Trophoblast cell (in vitro differentiated cells and primary cell): ENCODE measurements at regions not wholly inside any gene's neighbourhood (a gene's known extent, or its start where the extent isn't known, plus 50 kb on each side); places are given as distances from the start of the nearest gene placed in this dataset.
"Not testable (repeated sequence)": the region's sequence is repeated elsewhere in the genome, so short reads cannot be mapped to it uniquely, and the experiment has no call there.

Experiments
- DNase-seq, 2 donors: peaks; one replicate each; pipeline ENCODE4 v3.0.0-alpha.2; 2016
- H2AFZ ChIP-seq: 2 replicates; pipeline ENCODE4 v1.6.1; 2013; ENCODE audit warnings: low read length, moderate library complexity, mild to moderate bottlenecking; ENCODE audit not compliant: insufficient read depth, poor library complexity
- H2AK5ac ChIP-seq: 2 replicates; pipeline ENCODE4 v1.6.1; 2013; ENCODE audit warnings: mild to moderate bottlenecking, low read length
- H2BK120ac ChIP-seq: 2 replicates; pipeline ENCODE4 v1.6.1; 2013; ENCODE audit warnings: low read length, mild to moderate bottlenecking, moderate library complexity; ENCODE audit not compliant: insufficient read depth, poor library complexity
- H2BK12ac ChIP-seq: 2 replicates; pipeline ENCODE4 v1.6.1; 2013; ENCODE audit warnings: mild to moderate bottlenecking, low read length, moderate library complexity
- H2BK5ac ChIP-seq: 2 replicates; pipeline ENCODE4 v1.6.1; 2013; ENCODE audit warnings: low read length, low read depth, moderate library complexity, mild to moderate bottlenecking; ENCODE audit not compliant: poor library complexity
- H3K14ac ChIP-seq: 2 replicates; pipeline ENCODE4 v1.6.1; 2013; ENCODE audit warnings: mild to moderate bottlenecking, low read length
- H3K18ac ChIP-seq: 2 replicates; pipeline ENCODE4 v1.6.1; 2013; ENCODE audit warnings: mild to moderate bottlenecking, low read length
- H3K23ac ChIP-seq: 2 replicates; pipeline ENCODE4 v1.6.1; 2013; ENCODE audit warnings: low read length
- H3K27ac ChIP-seq: 2 replicates; pipeline ENCODE4 v1.5.1; 2013; ENCODE audit warnings: low read depth, mild to moderate bottlenecking, inconsistent platforms, low read length, moderate library complexity
- H3K27me3 ChIP-seq: 2 replicates; pipeline ENCODE4 v1.6.1; 2013; ENCODE audit warnings: inconsistent platforms, mild to moderate bottlenecking, low read length, moderate library complexity; ENCODE audit not compliant: insufficient read depth
- H3K36me3 ChIP-seq, 2 experiments: 1 replicate in 1 of 2; 2 replicates in 1 of 2; pipeline ENCODE4 v1.6.1; 2013; ENCODE audit warnings: low read length in 2 of 2, mild to moderate bottlenecking in 2 of 2, moderate library complexity in 1 of 2; ENCODE audit not compliant: insufficient read depth in 2 of 2, control insufficient read depth in 1 of 2
- H3K4ac ChIP-seq: 2 replicates; pipeline ENCODE4 v1.6.1; 2013; ENCODE audit warnings: low read depth, mild to moderate bottlenecking, low read length, moderate library complexity
- H3K4me1 ChIP-seq, 2 experiments: 1 replicate in 1 of 2; 2 replicates in 1 of 2; pipeline ENCODE4 v1.6.1; 2013; ENCODE audit warnings: low read length in 2 of 2, mild to moderate bottlenecking in 2 of 2, moderate library complexity in 1 of 2; ENCODE audit not compliant: insufficient read depth in 2 of 2, control insufficient read depth in 1 of 2
- H3K4me2 ChIP-seq: 2 replicates; pipeline ENCODE4 v1.6.1; 2013; ENCODE audit warnings: inconsistent platforms, mild to moderate bottlenecking, low read length, moderate library complexity
- H3K4me3 ChIP-seq: 2 replicates; pipeline ENCODE4 v1.5.1; 2013; ENCODE audit warnings: mild to moderate bottlenecking, low read depth, low read length, inconsistent platforms
- H3K79me1 ChIP-seq: one replicate; pipeline ENCODE4 v1.6.1; 2013; ENCODE audit warnings: low read length
- H3K79me2 ChIP-seq: 2 replicates; pipeline ENCODE4 v1.6.1; 2013; ENCODE audit warnings: low read length, mild to moderate bottlenecking; ENCODE audit not compliant: control insufficient read depth, insufficient read depth, poor library complexity
- H3K9ac ChIP-seq: 2 replicates; pipeline ENCODE4 v1.6.1; 2013; ENCODE audit warnings: mild to moderate bottlenecking, low read length
- H3K9me3 ChIP-seq: 2 replicates; pipeline ENCODE4 v1.6.1; 2013; ENCODE audit warnings: low read depth, mild to moderate bottlenecking, control low read depth, inconsistent platforms, low read length; ENCODE audit not compliant: insufficient read depth
- H4K12ac ChIP-seq: 2 replicates; pipeline ENCODE4 v1.6.1; 2013; ENCODE audit warnings: low read depth, mild to moderate bottlenecking, low read length, moderate library complexity
- H4K8ac ChIP-seq: 2 replicates; pipeline ENCODE4 v1.6.1; 2013; ENCODE audit warnings: low read depth, mild to moderate bottlenecking, low read length, moderate library complexity
- H4K91ac ChIP-seq: one replicate; pipeline ENCODE4 v1.6.1; 2013; ENCODE audit warnings: low read depth, mild to moderate bottlenecking, low read length, moderate library complexity
- WGBS: extraction: QIAGEN DNeasy Blood & Tissue Kit; methylation state at CpG from one replicate; pipeline ENCODE4 v1.1.7; 2013; ENCODE audit warnings: missing lambda C conversion rate; ENCODE audit not compliant: insufficient read length, insufficient coverage; ENCODE audit errors: extremely low coverage; 5-methylcytosine and 5-hydroxymethylcytosine counted together

- not testable (repeated sequence) for H2AFZ ChIP-seq, H3K4me2 ChIP-seq, H3K4me1 ChIP-seq, H4K12ac ChIP-seq, H3K18ac ChIP-seq, H3K23ac ChIP-seq, H2AK5ac ChIP-seq, H2BK5ac ChIP-seq, H3K9me3 ChIP-seq, H3K9ac ChIP-seq, H3K4ac ChIP-seq, H3K36me3 ChIP-seq, H3K4me3 ChIP-seq, H2BK12ac ChIP-seq, H3K14ac ChIP-seq, H4K91ac ChIP-seq, H3K27ac ChIP-seq, H4K8ac ChIP-seq, H3K79me2 ChIP-seq, H3K27me3 ChIP-seq, H2BK120ac ChIP-seq, H3K79me1 ChIP-seq, DNase-seq
- WGBS, result no CpG with 5 or more reads among the region's 14 CpGs
Measured at GRCh38 chr14:37786114-37786625, 190.7 kb downstream of the TTC6 start.

GRCh38 chr14:37787879-37788494 is 192.6 kb downstream of the TTC6 start:
- H2BK12ac ChIP-seq, result no peak overlapping the region
- H3K79me1 ChIP-seq, result no peaks in the 10 kb centered on the region
- H2AFZ ChIP-seq, result no peak overlapping the region
- H3K27me3 ChIP-seq, result no peaks in the 10 kb centered on the region
- H3K4me1 ChIP-seq, result no peaks in the 10 kb centered on the region
- no peak overlapping the region for H4K91ac ChIP-seq
- no peak overlapping the region for H4K12ac ChIP-seq
- H3K23ac ChIP-seq, result no peak overlapping the region
- H3K4me3 ChIP-seq, result no peak overlapping the region
- no peaks in the 10 kb centered on the region for H3K79me2 ChIP-seq
- no peak overlapping the region for H3K18ac ChIP-seq
- H3K9me3 ChIP-seq, result no peaks in the 10 kb centered on the region
- H3K4ac ChIP-seq, result no peak overlapping the region
- H3K36me3 ChIP-seq, result no peaks in the 10 kb centered on the region
- no peak overlapping the region for H2BK120ac ChIP-seq
- no peak for DNase-seq
- H2BK5ac ChIP-seq, result no peak overlapping the region
- H3K14ac ChIP-seq, result no peak overlapping the region
- H3K27ac ChIP-seq, result no peak overlapping the region
- H3K9ac ChIP-seq, result no peak overlapping the region
- H4K8ac ChIP-seq, result no peak overlapping the region
- H2AK5ac ChIP-seq, result no peak overlapping the region
- no peak overlapping the region for H3K4me2 ChIP-seq

DNA sequence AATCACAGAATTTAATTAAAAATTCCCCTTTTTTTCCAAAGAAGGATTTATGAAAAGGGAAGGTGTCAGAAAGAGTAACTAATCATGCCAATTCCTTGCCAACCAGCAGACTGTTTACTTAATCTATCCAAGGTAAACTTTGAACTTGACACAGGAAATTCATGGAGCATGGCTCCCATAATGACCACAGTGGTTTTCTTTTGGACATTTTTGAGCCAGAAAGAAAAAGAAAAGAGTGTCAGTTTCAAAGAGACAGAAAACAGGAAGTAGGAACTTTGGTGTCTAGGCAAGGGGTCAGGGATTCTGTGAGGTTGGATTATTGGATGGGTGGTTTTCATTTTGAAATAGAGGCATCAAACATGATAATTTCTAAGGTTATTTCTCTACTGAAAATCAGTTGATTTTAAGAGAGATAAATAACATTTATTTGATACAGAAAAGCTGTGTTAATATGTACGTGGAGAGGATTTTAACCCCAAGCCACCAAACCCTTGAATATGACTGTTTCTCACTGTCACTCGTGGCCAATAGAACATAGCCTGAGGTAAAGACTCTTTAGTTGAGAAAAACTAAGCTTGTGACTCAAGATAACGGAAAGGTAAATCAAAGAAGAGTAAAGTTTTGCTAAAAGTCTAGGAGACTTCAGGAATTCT is 196.1 kb downstream of the TTC6 start:
- Histone ChIP-seq H2AK5ac (no peak overlapping the region), H3K4me2 (no peak overlapping the region), H3K23ac (no peak overlapping the region), H3K9ac (no peak overlapping the region), H3K4me3 (no peak overlapping the region), H2BK120ac (no peak overlapping the region), H3K18ac (no peak overlapping the region), H3K79me1 (no peaks in the 10 kb centered on the region), H4K91ac (no peak overlapping the region), H3K4me1 (no peaks in the 10 kb centered on the region), H4K12ac (no peak overlapping the region), H3K27ac (no peak overlapping the region), H3K27me3 (no peaks in the 10 kb centered on the region), H4K8ac (no peak overlapping the region), H2BK5ac (no peak overlapping the region), H3K4ac (no peak overlapping the region), H3K14ac (no peak overlapping the region), H2BK12ac (no peak overlapping the region), H3K36me3 (no peaks in the 10 kb centered on the region), H2AFZ (no peak overlapping the region), H3K79me2 (no peaks in the 10 kb centered on the region), H3K9me3 (no peaks in the 10 kb centered on the region)
- no CpG with 5 or more reads among the region's 3 CpGs for WGBS
- no peak for DNase-seq

- Histone ChIP-seq H4K91ac (no peak overlapping the region), H3K4me3 (no peak overlapping the region), H2BK5ac (no peak overlapping the region), H3K27me3 (no peaks in the 10 kb centered on the region), H3K27ac (no peak overlapping the region), H3K36me3 (no peaks in the 10 kb centered on the region), H3K9ac (no peak overlapping the region), H3K23ac (no peak overlapping the region), H3K4me2 (no peak overlapping the region), H4K8ac (no peak overlapping the region), H2AFZ (no peak overlapping the region), H2BK12ac (no peak overlapping the region), H3K9me3 (no peaks in the 10 kb centered on the region), H3K79me1 (no peaks in the 10 kb centered on the region), H3K14ac (no peak overlapping the region), H3K79me2 (no peaks in the 10 kb centered on the region), H3K4ac (no peak overlapping the region), H2BK120ac (no peak overlapping the region), H3K18ac (no peak overlapping the region), H3K4me1 (no peaks in the 10 kb centered on the region), H2AK5ac (no peak overlapping the region), H4K12ac (no peak overlapping the region)
- no peak for DNase-seq
- WGBS, result no CpG with 5 or more reads among the region's 4 CpGs
Measured at GRCh38 chr14:37792124-37792523, 196.7 kb downstream of the TTC6 start.
